B cell (primary cell): ENCODE measurements at regions not wholly inside any gene's neighbourhood (a gene's known extent, or its start where the extent isn't known, plus 50 kb on each side); places are given as distances from the start of the nearest gene placed in this dataset.
"Not testable (repeated sequence)": the region's sequence is repeated elsewhere in the genome, so short reads cannot be mapped to it uniquely, and the experiment has no call there.

Experiments used
- CTCF ChIP-seq: fragments of 200-600 bp; IDR thresholded peaks from one replicate; pipeline ENCODE4 v1.8.0; 2022; ENCODE audit warnings: antibody characterized with exemption, mild to moderate bottlenecking
- EZH2 ChIP-seq: IDR thresholded peaks from 2 replicates; pipeline ENCODE4 v1.6.1; 2012; ENCODE audit warnings: borderline replicate concordance, low read depth, mild to moderate bottlenecking, moderate library complexity, low read length; ENCODE audit not compliant: insufficient read depth, poor library complexity, severe bottlenecking

GRCh38 chr2:90231199-90231598, 1539.7 kb downstream of the RPIA start:
- not testable (repeated sequence) for TF ChIP-seq CTCF, EZH2
